ENCODE measurements at regions not wholly inside any gene's neighbourhood (a gene's known extent, or its start where the extent isn't known, plus 50 kb on each side); places are given as distances from the start of the nearest gene placed in this dataset.

DNA sequence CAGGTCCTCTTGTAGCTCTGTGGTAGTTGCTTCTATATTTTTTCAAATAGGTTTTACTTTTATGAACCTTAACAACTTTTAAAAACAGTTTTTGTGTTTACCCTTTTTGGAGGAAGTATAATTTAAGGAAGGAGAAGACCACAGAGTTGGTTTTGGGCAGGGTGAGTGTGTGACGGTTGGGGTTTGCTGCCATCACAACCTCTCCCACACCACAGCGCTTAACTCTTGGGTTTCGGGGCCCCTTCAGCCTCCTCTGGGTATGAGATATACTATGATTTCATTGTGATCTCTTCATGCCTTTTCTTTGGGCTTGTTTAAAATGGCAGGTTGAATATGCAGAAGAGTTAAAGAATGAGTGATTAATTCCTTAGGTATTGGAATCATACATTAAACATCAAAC, 228.7 kb upstream of the CRY1 start:
- DNase-seq: peak; percentile 71 to 74

GRCh38 chr12:107325075-107325608, 231.8 kb upstream of the CRY1 start:
- DNase-seq: no peak

DNA sequence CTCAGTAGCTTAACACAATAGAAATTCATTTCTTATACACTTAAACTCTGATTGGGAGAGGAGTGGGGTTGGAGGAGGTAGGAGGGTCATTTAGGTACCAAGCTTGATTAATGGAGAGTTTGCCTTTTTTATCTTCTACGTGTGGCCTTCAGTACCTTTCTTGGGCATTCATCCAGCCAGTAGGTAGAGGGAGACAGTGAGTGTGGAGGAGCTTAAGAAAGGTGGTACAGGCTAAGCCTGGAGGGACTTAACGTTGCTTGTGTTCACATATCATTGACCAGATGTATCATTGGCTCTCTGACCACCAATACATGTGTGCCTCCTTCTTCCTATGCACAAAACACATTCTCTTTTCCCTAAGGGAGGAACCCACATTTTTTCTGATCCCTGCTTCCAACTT, 232.9 kb upstream of the CRY1 start:
- no peak for DNase-seq

DNA sequence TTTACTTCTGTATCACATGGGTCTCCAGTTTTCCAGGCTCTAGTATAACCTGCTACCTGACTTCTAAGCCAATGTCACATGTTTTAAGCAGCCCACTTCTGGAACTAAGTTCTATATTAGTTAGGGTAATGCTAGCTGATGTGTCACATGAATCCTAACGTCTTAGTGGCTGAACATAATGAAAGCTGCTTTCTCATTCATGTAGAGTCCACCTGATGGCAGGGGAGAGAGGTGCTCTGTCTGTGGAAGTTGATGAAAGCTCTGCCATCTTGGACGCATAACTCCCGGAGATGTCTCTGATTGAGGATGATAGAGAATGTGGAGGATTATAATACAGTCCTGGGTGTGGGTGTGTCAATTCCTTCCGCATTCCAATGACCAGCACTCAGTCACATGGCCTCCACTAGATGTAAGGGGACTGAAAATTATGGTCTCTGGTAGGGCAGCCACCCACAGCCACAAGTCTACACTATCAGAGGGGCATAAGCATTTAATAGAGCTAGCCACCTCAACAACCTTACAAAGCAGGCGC, 234.4 kb upstream of the CRY1 start:
- DNase-seq: no peak

DNA sequence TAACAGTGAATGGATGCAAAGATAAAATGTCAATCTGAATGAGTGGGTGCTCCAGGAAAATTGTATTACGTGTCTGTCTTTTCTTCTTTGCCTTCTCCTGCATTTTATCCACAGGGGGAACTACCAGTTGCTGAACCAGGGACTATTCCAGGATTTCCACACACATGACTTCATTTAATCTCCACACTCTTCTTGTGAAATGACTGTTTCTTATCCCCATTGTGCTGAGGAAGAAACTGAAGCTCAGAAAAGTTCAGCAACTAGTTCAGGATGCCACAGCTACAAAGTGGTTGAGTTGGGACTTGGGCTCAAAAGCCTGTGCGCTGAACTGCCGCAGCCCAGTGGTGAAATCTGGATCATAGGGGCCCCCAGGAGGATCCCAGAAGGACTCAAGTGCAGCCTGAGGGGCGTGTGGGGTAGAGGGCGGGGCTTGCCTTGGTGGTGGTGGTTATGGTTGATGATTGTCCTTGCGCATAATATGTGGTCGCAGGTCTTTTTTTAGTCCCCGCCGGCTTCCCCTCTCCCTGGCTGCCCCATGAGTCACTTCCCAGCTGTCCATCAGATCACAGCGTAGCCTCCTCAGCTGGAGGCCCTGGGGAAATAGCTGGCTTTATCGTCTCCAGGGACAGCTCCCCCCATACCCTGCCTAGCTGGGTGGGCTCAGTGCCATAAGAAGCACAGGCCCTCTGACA, 235.2 kb upstream of the CRY1 start:
- DNase-seq: no peak

- peak; percentile 24 to 54 for DNase-seq
Measured at GRCh38 chr12:107329569-107330324, 236.4 kb upstream of the CRY1 start.

GRCh38 chr12:107330831-107331431, 237.6 kb upstream of the CRY1 start:
- DNase-seq: no peak

- no peak for DNase-seq
Measured at GRCh38 chr12:107331471-107331870, 238.1 kb upstream of the CRY1 start.

DNA sequence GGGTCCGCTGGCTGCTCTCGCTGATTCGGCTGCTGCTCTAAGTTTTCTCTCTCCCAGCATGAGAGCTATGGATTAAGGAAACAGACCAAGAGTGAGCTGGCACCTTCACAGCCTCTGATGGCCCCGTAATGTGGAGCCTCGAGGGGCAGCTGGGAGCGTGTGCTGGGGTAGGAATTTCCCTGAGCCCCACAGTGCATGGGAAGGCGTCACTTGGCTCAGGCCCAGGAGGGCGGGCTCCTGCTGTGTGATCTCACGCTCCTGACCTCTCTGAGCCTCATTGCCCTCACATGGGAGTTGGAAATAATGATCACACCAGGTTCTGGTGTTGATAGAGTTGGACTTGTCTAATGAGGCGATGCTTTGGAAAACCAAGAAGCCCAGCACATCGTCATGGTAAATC, 238.6 kb upstream of the CRY1 start:
- DNase-seq: no peak

DNA sequence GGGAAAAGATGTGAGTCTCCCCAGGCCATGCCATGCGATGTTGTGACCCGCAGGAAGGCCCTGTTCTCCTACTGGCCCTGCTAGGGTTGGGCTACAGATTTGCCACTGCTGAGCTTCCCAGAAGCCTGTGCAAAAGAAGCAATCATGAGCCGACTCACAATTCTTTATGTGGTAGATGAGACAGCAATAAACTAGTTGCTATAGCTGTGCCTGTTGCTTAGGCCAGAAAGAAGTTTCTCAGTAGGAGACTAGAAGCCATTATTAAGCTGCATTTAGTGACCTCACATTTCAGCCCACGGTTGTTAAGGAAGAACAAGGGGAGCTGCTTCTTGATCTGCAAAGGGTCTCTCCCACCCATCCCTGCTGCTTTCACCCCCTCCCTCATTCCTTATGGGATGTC, 239.4 kb upstream of the CRY1 start:
- DNase-seq: no peak

GRCh38 chr12:107335802-107336570, 242.6 kb upstream of the CRY1 start:
- no peak for DNase-seq

- no peak for DNase-seq
Measured at GRCh38 chr12:107336695-107337094, 243.3 kb upstream of the CRY1 start.

DNA sequence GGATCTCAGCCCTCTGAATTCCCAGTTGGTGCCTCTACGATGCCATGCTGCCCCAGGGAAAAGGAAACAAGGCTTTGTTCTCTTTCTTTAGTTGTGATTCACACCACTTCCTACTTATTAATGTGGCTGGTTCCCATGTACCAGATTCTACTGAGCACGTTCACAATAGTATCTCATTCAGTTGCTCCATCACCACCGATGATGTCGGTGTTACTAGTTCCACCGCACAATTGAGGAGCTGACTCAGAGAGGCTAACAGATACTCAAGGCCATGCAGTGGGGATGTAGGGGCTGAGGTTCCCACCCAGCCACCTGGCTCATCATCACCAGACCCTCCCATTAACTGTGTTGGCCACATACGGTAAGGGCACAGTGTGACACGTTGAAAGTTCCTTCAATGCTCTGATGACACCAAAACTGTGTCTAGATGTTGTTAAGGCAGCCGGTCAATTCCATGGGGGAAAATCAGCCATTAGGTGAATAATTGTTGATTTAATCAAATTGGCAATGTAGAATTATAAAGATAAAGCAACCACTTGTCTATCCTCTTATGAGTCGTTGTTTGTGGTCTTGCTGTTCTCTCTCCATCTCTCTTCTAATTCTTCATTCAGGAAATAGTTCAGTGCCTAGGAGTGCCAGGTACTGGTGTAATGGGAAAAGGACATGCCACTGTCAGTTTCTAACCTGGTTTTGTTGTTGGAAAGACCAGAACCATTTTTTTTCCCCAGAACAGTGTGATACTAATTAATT, 244.2 kb upstream of the CRY1 start:
- no peak for DNase-seq

DNA sequence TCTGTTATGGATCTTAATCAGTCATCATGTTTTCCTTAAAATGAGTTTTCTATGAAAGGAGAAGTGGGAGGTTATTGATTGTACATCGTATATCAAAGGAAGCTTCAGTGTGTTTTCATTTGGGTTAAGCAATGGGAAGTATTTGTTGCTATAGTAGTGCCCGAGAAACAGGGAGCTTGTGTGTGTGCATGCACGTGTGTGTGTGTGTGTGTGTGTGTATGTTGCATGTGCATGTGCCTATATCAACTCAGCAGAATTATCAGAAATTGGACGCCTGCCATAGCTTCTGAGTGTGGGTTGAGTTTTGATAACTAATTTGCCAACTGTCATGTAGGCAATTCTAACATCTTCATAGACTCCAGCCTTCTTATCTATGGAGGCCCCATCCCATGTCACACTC, 246.1 kb upstream of the CRY1 start:
- no peak for DNase-seq

- no peak for DNase-seq
Measured at GRCh38 chr12:107339932-107340331, 246.6 kb upstream of the CRY1 start.

DNA sequence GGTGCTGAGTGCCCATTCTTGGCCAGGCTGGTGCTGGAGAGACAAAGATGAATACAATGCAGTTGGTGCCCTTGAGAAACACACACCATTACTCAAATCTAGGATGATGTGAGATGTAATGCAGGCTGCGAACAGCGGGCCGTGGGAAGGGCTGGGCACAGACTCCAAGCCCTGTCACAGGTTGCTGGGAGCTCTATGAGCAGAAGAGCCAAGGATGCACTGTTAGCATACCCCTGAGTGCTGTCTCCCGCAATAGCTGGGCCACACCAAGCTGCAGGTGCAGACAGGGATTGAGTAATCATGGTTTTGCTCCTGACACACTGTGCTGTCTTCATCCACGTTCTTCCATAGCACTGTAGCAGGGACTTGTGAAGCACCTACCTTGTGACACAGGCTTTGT, 247.5 kb upstream of the CRY1 start:
- no peak for DNase-seq

- DNase-seq: no peak
Measured at GRCh38 chr12:107344035-107344808, 250.9 kb upstream of the CRY1 start.

- no peak for DNase-seq
Measured at GRCh38 chr12:107347261-107347660, 253.9 kb upstream of the CRY1 start.

- no peak for DNase-seq
Measured at GRCh38 chr12:107349008-107349747, 255.8 kb upstream of the CRY1 start.

- DNase-seq: no peak
Measured at GRCh38 chr12:107349839-107350238, 256.5 kb upstream of the CRY1 start.

GRCh38 chr12:107351109-107351508, 257.8 kb upstream of the CRY1 start:
- no peak for DNase-seq
